IPS-NIHi7 (cell line): ENCODE measurements at regions not wholly inside any gene's neighbourhood (a gene's known extent, or its start where the extent isn't known, plus 50 kb on each side); places are given as distances from the start of the nearest gene placed in this dataset.
"Not testable (repeated sequence)": the region's sequence is repeated elsewhere in the genome, so short reads cannot be mapped to it uniquely, and the experiment has no call there.

Experiments used
- DNase-seq: peaks from one replicate; pipeline ENCODE4 v3.0.0; 2012; ENCODE audit warnings: mixed read lengths; ENCODE audit errors: extremely low spot score

GRCh38 chr9:129317179-129318011 is 139.3 kb upstream of the IER5L start:
- DNase-seq: peak; percentile 63

GRCh38 chr9:129316281-129317030 is 138.4 kb upstream of the IER5L start:
- peak; percentile 1 for DNase-seq

- no peak for DNase-seq
These were observed 135.4 kb upstream of the IER5L start for GRCh38 chr9:129313331-129313955.

- no peak for DNase-seq
These were observed 134.4 kb upstream of the IER5L start for GRCh38 chr9:129312251-129313122.

GRCh38 chr9:129311643-129312042 is 133.6 kb upstream of the IER5L start:
- DNase-seq: peak; percentile 14

- DNase-seq: peak; percentile 3
These were observed 132.7 kb upstream of the IER5L start for GRCh38 chr9:129310666-129311350.

- DNase-seq: peak; percentile 1
These were observed 131.8 kb upstream of the IER5L start for GRCh38 chr9:129309906-129310305.

GRCh38 chr9:129309041-129309430 is 131.0 kb upstream of the IER5L start:
- DNase-seq: no peak

GRCh38 chr9:129307227-129307970 is 129.3 kb upstream of the IER5L start:
- no peak for DNase-seq

GRCh38 chr9:129306318-129306973 is 128.4 kb upstream of the IER5L start:
- DNase-seq: no peak

- DNase-seq: no peak
These were observed 127.2 kb upstream of the IER5L start for GRCh38 chr9:129305246-129305645.

GRCh38 chr9:129301941-129302340 is 123.9 kb upstream of the IER5L start:
- DNase-seq: no peak

- DNase-seq: not testable (repeated sequence)
These were observed 118.1 kb upstream of the IER5L start for GRCh38 chr9:129296195-129296594.

- no peak for DNase-seq
These were observed 113.0 kb upstream of the IER5L start for GRCh38 chr9:129291041-129291501.

GRCh38 chr9:129290606-129291005 is 112.5 kb upstream of the IER5L start:
- no peak for DNase-seq

GRCh38 chr9:129289883-129290282 is 111.8 kb upstream of the IER5L start:
- no peak for DNase-seq

- DNase-seq: no peak
These were observed 111.2 kb upstream of the IER5L start for GRCh38 chr9:129289131-129289731.

- no peak for DNase-seq
These were observed 109.7 kb upstream of the IER5L start for GRCh38 chr9:129287619-129288305.
